HFF-Myc (cell line): ENCODE measurements at regions not wholly inside any gene's neighbourhood (a gene's known extent, or its start where the extent isn't known, plus 50 kb on each side); places are given as distances from the start of the nearest gene placed in this dataset.

Experiments
- DNase-seq: peaks from one replicate; pipeline ENCODE4 v3.0.0-alpha.2; 2011; ENCODE audit warnings: low read depth; ENCODE audit errors: extremely low read depth
- H3K4me3 ChIP-seq: replicated peaks from 2 replicates; pipeline ENCODE4 v1.5.1; 2011; ENCODE audit warnings: low read depth, mild to moderate bottlenecking, control low read depth, low read length
- TF ChIP-seq, protein P1 (sequence below): IDR thresholded peaks from 2 replicates; pipeline ENCODE4 v1.5.1; 2012; ENCODE audit warnings: mild to moderate bottlenecking, low read depth, low read length, control low read depth; ENCODE audit errors: missing control alignments

DNA sequence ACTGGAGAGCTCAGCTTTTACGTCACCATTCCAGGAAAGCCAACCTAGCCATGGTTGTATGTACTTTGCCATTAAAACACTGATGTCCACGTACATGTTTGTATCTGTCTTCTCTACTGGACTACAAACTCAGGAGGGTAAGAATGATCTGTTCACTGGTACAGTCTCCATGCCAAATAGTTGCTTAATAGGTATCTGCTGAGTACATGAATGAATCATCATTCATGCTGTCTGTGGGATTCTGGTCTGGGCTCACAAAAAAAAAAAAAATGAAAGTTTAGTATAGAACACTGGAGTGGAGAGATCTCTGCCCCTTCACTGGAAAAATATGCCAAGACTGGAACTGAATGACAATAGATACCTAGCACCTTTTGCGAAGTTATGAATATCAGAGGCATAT lies 102.6 kb upstream of the ITGA4 start:
- no peak overlapping the region for H3K4me3 ChIP-seq
- TF ChIP-seq, protein P1, sequence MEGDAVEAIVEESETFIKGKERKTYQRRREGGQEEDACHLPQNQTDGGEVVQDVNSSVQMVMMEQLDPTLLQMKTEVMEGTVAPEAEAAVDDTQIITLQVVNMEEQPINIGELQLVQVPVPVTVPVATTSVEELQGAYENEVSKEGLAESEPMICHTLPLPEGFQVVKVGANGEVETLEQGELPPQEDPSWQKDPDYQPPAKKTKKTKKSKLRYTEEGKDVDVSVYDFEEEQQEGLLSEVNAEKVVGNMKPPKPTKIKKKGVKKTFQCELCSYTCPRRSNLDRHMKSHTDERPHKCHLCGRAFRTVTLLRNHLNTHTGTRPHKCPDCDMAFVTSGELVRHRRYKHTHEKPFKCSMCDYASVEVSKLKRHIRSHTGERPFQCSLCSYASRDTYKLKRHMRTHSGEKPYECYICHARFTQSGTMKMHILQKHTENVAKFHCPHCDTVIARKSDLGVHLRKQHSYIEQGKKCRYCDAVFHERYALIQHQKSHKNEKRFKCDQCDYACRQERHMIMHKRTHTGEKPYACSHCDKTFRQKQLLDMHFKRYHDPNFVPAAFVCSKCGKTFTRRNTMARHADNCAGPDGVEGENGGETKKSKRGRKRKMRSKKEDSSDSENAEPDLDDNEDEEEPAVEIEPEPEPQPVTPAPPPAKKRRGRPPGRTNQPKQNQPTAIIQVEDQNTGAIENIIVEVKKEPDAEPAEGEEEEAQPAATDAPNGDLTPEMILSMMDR, result no peak
- DNase-seq, result no peak

DNA sequence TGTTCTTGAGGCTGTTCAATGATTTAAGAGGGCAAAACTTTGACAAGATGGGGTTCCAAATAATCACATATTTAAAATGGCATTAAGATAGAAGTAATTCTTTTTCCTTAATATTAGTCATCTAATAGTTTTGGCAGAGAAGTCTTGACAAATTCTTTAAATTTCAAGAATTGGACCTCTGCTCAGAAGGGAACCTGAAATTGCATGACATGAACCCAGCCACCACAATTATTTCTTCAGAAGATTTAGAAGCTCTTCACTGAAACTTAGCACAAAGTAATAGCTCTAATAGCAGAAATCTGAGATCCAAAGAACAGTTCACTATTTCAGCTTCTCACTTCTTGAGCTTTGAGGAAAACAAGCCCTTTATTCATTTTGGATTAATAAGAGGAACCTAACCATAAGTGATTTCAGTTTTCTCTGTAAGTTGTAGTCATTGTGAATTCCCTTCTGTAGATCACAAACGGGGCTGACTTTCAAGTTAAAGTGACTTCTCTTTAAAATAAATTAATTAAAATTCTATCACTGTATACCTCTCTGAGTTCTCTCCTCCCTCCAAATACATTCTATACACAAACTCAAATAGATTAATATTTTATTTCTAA lies 100.6 kb upstream of the ITGA4 start:
- no peak overlapping the region for H3K4me3 ChIP-seq
- no peak for DNase-seq
- TF ChIP-seq, protein P1, result no peak

DNA sequence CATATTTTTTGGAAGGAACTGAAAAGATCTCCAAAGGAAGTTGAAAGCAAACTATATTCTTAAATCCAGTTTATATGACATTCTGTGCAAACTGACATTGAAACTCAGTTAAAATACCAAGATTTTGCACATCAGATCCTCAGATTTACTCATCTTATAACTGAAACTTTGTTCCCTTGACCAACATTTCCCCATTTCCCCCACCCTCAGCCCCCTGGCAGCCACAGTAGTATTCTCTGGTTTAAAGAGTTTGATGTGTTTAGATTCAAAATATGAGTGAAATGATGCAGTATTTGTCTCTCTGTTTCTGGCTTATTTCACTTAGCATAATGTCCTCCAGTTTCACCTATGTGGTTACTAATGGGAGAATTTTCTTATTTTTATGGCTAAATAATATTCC lies 99.2 kb upstream of the ITGA4 start:
- no peak overlapping the region for H3K4me3 ChIP-seq

DNA sequence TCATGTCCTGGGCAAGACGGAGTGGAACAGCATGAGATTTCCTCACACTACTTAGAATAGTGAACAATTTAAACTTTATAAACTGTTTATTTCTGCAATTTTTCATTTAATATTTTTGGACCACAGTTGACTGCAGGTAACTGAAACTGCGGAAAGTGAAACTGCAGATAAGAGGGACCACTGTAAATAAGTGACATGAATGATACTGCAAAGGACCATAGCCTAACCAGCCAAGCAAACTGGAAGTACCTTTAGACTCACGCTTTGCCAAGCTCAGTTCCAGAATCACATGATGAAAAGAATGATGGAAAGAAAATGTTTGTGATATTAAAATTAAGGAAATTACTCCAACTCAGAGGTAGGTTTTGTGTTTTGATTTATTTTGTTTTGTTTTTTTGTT lies 94.6 kb upstream of the ITGA4 start:
- TF ChIP-seq, protein P1, result no peak

More for the DNA sequence above, 99.2 kb upstream of the ITGA4 start:
- no peak for DNase-seq
- TF ChIP-seq, protein P1, result no peak

DNA sequence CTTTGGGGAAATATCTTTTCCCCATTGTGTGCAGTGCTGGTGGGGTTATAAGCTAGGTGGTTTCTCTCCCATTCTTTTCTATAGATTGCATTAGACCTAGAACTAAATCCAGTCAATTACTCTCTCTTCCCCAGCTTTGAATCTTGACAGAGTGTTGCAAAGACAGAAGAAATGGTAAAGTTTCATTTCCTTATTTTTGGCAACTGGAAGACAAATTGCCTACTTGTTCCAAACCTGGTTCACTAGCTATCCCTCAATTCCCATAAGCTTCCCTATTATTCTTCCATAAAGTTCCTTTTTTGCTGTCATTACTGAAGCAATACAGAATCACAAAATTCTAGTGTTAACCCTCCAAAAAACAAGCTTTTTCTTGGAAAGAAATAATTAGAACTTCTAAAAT lies 94.0 kb upstream of the ITGA4 start:
- no peak overlapping the region for H3K4me3 ChIP-seq
- TF ChIP-seq, protein P1, result no peak
- DNase-seq, result no peak

More for the DNA sequence above, 94.6 kb upstream of the ITGA4 start:
- H3K4me3 ChIP-seq, result no peak overlapping the region
- DNase-seq, result no peak

DNA sequence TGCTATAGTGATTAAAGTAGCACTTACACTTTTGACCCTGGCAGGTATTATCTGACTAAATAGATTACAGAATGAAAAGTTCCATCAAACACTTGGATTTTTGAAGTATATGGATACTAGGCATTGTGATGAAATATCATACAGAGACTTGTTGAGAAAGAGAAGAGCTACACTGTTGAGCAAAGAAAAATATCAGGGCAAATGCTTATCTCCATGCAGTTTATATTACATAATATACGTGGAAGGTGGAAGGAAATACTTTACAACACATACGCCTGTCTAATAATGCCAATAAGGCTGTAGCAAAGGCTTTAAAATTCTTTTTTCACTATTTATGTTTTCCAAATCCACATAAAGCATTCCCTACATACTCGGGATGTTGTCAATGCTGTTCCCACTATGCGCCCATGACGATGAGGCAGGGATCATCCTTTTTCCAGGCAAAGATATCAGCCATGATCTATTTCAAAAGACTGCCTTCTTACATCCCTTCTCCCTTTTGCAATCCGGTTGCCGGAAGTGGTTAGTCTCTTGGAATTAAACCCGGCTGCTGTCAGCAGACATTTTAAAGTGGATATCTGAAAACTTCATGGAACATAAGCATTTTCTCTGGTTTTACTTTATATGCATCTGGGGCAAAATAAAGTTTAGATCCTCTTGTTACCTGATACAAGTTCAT lies 92.6 kb upstream of the ITGA4 start:
- TF ChIP-seq, protein P1, result no peak
- DNase-seq, result no peak
- no peak overlapping the region for H3K4me3 ChIP-seq
